CD4-positive, alpha-beta T cell treated with Interleukin-4 for 4 hours (primary cell): ENCODE measurements at regions not wholly inside any gene's neighbourhood (a gene's known extent, or its start where the extent isn't known, plus 50 kb on each side); places are given as distances from the start of the nearest gene placed in this dataset.
A peak's percentile ranks its signal among the peaks of the same experiment; 100 is the strongest.

Source experiments
- DNase-seq: peaks from one replicate; pipeline ENCODE4 v3.0.0-alpha.2; 2020

DNA sequence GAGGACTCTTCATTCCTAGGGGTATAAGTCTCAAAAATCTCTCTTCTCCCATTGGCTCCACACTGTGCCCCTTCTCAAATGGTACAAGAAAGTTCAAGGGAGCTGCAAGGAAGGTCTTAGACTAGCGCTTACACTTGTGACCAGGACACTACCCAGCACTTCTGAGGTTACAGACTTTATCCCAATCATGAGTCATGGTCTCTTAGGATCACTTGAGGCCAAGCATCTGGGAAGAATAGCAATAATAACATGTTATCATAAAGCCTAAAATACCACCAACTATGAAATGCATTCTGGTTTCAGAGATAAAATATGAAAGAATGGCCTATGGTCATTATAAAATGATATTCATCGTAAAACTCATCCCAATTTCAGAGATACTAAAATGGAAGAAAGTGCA is 309.9 kb upstream of the PKDCC start:
- no peak for DNase-seq

DNA sequence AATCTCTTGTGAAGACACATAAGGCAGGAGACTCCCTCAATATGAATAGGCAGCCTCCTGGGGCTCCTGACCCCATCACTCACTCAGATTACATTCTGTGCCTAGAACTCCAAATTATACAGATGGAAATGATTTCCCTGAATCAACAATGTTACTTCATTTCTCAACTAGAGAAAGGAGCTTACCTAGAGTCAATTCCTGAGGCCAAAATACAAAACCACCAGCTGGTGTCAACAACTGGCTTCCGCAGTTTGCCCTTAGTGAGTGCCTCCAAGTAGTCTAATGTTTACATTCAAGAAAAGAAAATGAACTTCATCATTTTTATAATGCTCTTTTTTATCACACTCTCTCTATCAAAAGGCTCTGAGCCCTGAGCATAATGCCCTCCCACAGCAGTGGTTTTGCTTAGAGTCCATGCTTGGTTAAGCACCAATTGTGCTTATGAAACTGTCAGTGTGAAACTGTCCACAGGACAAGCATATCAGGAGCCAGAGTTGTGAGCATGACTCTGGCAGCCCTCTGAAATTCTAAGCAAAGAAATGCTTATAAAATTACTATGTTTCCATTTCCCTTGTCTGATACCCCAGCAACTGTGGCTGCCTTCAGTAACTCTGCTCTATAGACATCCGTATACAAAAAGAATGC is 305.7 kb upstream of the PKDCC start:
- no peak for DNase-seq

DNA sequence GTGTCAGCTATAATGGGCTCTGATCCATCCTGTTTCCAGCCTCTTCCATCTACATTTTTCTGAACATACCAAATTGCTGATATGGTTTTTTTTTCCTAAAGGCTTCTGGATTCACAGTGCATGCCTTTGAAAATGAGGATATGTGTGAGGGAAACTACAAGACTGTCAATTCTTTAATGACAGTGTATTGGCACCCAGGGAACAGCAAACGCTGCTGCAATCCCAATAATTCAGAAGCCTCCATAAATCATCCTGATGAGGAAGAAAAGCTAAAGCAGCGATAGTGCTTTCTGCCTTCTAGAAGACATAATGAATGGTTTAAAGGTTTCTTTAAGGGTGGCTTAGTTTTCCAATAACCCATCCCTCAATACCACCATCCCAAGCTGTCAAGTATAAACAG is 304.5 kb upstream of the PKDCC start:
- no peak for DNase-seq

DNA sequence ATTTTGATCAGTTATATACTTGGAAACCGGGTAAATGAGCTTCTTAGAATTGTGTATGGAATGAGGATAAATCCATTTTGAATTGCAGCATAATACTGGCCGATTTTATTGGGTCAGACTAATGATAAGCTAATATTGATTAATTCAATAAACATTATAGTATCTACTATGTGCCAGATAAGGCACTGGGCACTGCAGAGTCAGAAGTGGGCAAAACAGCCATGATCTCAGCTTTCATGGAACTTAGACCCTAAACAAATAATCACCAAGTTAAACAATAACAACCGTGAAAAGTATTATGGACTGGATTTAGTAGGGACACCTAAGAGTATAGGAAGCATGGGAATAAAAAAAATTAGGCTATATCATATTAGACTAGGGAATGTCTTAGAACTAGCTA is 297.0 kb upstream of the PKDCC start:
- DNase-seq, result no peak

DNA sequence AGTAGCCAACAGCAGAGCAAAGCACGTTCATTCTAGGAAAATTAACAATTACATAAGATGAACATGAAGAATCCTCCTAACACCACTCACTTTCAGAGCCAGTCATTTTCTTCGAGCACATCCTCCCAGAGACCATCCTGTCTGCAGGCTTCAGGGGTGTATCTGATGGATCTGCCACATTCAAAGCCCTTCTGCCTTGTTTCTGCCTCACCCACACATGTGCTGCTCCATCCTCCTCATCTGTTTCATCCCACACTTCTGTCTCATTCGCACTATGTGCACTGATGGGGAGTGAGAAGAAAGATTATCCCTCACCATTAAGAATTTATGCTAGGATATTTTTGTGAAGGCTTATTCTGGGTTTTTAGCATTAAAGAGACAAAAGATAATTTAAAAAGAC is 287.9 kb upstream of the PKDCC start:
- no peak for DNase-seq

DNA sequence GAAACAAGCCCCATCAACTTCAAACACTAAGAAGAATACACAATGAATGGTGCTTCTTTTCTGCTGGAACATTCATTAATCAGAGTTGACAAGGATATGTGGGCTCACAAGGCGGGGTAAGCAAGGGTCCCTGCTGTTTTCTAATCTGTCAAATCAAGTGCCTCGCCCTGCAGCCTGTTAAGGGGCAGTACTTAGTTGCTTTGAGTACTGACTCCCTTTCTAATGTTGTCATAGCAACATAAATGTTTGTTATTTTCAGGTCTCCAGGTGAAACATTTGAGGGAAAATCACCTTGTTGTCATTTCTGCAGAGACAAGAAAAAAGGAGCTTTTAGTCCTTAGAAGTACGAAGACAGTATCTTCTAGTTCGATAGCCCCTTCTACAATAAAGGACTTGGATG is 284.7 kb upstream of the PKDCC start:
- DNase-seq, result no peak

DNA sequence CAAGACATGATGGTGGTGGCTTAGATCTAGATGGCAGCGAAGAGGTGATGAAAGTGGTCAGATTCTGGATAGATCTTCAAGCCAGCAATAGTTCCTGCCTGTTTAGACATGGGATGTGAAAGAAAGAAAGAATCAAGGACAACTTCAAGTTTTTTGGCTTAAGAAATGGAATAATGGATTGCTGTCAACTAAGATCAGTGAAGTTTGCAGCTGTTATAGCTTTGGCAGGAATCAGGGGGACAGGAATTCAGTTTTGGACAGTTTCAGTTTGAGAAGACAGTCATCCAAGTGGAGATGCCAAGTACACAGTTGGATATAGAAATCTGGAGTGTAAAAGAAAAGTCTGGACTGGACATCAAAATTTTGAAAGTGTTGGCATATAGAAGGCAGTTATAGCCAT is 283.7 kb upstream of the PKDCC start:
- DNase-seq, result no peak

DNA sequence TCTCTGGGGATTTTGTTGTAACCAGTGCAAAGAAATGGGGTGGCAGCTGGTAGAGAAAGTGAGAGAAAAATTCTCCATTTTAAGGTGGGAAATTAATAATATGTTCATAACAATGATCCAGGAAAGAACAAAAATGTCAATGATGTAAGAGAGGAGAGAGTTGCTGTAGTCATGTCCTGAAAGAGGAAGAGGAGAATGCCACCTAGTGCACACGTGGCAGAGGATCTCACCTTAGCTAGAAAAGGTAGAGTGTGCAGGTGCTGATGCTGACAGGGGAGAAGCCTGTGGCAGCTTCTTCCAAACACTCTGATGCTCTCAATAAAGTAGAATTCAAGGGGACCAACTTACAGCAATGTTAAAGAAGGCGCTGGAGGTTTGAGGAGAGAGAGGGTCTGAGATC is 282.9 kb upstream of the PKDCC start:
- DNase-seq, result no peak

DNA sequence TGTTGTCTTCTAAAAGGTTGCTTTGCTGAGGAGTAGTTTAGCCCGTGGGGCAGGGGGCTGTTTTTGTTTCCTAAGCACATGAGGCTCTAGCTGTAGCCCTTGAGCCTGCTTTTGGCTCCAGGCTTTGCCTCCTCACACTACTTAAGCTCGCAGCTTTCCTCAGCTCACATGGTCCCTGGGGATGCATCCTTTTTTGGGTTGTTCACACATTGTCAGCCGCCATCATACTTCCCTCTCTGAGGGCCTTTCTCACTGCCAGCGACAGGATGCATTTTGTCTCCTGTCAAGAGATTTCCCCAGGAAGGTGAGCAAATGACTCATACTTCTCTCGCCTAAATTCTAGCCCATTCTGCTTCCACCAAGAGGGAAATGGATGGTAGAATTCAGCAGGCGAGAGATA is 279.5 kb upstream of the PKDCC start:
- no peak for DNase-seq

DNA sequence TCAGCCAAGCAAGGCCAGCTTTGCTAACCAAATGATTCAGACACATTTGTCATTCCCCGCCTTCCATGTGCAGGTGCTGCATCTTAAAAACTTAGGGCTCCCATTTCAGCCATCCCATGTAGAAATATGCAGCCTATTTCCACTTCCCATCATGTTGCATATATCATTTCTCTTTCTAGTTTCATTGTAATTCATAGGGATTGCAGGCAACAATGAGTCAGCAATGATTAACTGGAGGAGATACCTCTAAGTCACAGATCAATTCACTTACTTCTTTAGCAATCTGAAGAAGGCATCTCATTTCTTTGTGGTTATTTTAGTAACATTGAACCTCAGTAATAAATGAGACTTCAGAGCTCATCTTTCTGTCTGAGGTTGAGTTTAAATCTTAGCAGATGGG is 276.1 kb upstream of the PKDCC start:
- DNase-seq, result no peak

DNA sequence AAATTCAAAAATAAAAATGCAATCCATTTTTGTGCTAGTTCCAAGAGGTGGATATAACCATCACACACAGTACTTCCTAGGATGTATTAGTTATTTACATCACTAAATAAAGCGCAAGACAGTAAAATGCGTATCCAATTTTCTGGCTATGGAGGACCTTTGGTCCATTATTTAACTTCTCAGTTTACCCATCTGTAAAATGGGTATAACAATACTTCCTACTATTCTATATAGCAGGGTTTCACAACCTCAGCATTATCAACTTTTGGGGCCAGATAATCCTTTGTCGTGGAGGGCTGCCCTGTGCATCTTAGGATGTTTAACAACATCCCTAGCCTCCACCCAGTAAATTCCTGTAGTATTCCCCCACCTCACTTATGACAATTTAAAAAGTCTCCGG is 275.1 kb upstream of the PKDCC start:
- no peak for DNase-seq

DNA sequence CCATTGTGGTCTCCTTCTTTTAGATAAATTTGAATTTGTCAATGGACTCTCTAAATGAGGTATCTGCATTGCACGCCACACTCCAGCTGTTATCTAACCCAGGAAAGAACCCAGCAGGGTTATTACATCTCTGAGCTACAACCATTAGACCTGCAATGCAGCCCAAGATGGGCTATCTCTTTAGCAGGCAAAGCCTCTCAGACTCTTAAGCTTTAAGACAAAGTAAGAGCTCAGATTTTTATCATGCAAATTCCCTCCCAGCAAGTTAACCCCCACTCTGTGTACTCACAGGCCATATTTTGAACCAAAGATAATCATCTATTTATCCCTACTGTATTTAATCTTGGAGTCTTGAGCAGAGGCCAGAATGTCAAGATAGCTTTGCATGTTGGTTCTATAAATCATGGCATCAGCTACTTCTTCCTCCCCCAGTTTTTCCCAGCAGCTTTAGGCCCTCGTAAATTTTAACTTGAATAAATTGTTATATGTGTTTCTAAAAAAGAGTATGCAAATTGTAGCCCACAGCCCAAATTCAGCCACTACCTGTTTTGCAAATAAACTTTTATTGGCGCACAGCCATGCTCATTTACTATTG is 273.7 kb upstream of the PKDCC start:
- no peak for DNase-seq

DNA sequence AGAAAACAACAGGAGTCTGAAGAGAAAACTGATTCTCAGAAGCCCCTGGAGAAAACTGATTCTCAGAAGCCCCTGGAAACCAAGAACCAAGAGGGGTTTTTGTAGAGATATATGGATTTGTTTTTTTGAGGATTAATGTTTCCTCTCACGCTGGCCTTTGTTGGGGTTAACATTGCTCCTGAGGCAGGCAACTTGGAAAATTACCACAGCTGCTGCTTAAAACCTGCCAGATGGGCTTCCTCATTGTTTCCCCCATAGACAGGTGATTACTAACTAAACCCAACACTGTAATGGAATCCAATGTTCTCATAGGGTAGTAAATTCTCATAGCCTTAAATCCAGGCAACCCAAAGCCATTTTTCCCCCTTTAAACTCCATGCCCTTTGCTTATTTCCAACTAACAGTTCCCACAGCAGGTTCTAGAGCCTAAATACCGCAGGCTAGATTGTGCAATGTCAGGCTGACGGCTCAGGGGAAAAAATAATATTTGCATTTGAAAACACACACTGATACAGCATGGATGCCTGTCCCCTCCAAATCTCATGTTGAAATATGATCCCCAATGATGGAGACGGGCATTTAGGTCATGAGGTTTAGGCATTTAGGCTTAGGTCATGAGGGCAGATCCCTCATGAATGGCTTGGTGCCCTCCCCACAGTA is 272.3 kb upstream of the PKDCC start:
- DNase-seq, result no peak

DNA sequence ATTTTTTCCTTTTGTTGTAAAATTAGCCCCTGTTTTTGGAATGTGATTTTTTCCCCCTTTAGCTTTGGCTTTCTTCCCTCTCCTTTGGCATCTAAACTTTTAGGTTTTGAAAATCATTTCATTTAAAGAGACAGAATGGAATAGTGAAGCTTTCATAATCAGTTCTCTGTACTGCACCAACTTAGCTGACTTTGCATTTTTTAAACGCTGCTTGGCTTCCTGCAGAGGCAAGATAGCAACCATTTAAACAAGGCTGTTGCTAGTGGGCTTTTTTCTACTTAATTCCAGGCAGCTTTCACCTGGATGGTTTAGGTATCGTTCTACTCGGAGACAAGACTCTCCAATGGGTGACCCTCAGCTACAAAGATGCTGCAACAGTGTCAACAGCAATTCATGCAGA is 267.9 kb upstream of the PKDCC start:
- no peak for DNase-seq

DNA sequence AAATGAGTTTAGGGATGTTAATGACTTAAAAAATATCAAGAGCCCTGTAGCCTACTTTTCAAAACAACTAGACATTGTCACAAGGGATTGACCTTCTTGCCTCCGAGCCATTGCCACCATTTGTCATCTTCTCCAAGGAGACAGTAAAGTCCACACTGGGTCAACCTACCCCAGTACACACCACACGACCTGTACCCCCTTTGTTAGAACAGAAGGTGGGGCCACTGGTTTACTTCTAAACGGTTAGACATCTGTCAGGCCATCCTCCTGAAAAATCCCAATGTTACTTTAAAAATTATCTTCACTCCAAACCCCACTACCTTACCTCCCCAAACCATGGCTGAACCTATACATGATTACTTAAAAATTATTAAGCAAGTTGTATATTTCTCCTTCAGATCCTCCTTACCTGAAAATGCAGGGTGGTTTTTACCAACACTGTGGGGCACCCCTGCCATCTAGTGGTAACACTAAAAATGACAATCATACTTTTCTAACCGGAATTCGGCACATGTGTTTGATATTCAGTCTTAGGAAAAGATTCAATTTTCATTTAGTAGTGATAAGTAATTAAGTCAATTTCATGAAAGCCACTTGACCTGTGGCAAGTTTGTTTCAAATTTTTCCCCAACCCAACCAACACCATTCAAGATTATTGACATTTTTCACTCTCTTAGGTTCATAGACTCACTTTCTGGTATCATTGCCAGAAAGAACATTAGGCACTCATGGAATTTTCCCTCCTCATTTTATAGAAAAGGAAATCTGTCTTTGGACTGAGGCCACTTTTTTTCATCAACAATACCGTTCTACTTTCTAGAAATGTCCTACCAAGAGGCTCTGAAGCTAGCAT is 265.3 kb upstream of the PKDCC start:
- peak; percentile 54 for DNase-seq

DNA sequence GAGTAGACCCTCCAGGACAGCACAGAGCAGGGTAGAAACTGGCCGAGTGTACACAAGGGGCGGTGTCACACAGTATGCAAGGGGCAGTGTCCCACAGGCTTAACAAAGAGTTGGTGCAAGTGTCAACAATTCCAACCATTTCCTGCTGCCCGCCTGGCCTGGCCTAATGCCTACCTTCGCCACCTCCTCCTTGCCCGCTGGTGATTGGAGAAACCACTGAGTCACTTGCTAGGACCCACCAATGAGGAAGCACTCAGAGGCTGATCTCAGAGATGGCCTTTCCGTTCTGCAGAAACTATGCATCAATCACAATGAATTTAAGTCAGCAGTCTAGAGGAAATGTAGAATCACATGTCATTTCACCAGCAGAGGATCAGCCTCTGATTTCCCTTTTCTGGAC is 263.3 kb upstream of the PKDCC start:
- no peak for DNase-seq

DNA sequence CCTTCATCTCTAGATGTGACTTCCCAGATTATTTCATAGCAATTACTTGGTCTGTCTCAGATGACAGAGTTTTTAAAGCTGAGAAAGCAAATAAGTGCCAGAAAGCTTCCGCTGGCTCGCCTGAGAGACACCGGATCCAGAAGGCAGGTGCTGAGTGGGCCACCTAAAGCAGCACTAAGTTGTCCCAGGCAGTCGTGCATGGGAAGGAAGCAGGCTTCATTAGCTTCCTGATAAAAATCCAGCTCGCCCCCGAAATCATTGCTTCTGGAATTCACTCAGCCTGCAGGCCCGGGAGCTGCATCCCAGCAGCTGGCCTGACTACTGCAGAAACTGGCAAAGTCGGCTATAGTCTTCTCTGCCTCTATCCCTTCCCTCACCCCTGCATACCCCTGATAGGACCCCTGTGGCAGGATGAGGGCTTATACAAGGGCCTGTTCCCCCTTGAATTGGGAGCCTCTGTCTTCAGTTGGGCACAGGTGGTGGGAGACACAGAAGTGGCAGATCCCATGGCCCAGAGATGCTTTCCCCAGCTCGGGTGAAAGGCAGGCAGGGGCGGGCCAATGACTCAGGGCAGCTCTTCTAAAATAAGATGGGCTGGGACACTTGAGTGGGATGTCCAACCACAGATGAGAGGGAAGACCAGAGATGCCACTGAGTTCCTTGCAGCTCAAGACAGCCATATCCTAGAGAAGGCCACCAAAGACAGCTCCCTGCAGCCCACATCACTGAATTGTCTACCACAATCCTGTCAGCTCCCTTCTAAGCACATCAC is 262.4 kb upstream of the PKDCC start:
- DNase-seq, result no peak

DNA sequence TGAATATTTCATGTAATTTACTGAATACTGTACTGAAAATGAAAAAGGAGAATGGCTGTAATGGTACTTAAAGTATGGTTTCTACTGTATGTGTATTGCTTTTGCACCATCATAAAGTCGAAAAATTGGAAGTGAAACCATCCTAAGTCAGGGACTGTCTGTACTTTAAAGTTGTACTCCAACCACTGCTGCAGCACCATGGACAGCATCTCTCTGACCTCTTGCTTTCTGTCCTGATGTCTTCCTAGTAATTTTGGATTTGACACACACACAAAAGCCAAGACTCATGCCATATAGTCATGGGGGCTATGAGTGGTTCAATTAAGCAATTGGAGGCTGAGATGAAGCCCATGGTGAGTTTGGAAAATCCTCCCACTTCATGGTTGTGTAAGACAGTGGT is 256.3 kb upstream of the PKDCC start:
- no peak for DNase-seq

DNA sequence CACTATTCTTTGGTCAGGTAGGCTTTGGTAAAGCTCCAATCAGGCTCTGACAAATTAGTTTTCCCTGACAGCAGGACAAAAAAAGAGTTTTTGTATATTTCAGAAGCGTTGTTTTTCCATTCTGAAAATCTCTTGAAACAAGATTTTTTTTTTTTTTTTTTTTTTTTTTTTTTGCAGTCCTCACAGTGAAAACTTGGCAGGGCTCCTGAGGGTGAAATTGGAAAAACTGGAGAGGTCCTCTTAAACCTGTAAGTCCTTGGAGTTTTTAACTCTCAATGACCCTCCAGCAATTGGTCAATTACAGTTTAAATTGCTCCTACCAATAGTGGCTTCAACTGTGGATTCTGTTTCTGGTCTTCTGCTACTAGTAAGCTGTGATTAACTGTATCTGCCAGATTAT is 244.5 kb upstream of the PKDCC start:
- no peak for DNase-seq

DNA sequence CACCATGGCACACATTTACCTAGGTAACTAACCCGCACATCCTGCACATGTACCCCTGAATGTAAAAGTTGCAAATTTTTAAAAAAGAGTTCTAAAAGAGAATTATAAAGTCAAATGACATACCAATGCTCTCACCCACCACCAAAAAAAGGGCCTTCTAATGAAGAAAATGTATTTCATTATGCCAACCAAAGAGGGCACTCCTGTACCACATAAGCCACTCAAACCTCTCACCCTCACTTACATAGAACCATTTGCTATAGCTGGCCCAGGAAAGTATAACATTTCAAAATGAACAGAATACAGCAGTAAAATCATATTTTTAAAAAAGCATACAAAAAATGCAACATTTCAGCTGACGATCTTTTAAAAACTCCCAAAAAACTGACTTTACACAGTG is 241.5 kb upstream of the PKDCC start:
- DNase-seq, result no peak

DNA sequence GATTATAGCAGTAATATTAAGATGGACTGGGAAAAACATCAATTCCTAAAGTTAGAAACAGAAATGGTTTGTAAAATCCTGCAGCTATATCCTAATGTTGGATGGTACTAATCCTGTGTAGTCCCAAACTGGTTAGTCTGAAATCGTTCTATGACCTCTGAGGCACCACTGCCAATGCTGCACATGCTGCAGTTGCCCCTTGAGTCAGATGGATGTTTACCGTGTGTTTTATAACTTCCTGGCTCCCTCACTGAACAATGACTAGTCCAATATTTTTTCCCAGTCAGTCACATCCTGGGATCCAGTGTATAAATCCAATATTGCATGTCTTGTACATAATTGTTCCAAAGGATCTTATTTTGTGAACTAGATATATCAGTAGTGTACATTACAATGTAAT is 226.7 kb upstream of the PKDCC start:
- no peak for DNase-seq

DNA sequence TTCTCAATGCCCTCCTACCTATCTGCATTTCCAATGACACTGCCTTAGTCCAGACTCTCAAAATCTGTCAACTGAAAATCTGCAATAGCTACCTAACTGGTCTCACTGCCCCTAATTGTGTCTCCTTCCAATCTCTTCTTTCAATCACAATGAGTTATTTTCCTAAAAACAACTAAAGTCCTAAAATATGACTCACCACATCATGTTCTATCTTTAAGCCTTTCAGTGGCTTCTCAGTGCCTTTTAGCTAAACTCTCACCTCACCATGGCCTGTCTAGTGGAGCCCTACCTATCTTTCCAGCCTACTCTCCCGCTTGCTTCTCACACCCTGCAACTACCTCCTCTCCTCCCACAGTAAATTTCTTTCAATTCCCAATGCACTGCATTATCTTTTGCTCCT is 220.9 kb upstream of the PKDCC start:
- DNase-seq, result no peak

DNA sequence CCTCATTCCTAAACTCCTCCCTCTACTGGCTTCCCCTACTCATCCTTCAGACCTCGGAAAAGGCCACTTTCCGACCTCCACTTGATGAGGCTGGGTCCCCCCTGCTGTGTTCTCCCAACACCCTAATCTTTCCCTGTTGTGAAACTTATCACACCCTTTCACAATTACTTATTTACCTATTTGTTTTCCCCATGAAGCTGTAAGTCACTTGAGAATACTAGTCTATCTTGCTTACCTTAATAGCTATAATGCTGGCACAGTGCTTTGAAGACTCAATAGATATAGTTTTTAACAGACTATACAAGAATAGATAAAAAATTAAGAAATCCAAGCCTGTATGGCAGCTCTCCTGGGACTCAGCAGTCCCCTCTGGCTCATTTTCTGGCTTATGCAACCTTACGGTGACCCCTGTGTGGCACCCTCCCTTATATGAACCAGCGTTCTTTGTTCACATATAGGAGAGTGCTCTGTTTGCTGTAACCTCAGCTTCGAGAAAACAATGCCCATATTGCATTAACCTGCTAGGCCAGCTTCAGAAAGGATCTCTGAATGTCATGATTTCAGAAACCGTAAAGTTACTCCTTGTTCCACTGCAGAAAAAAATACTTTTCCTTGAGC is 220.4 kb upstream of the PKDCC start:
- DNase-seq, result no peak
